ENCODE measurements at regions not wholly inside any gene's neighbourhood (a gene's known extent, or its start where the extent isn't known, plus 50 kb on each side); places are given as distances from the start of the nearest gene placed in this dataset.

GRCh38 chr5:82702046-82702445 is 375.1 kb downstream of the TMEM167A start:
- no peak for DNase-seq (ENCODE audit: low spot score)

GRCh38 chr5:82699737-82700136 is 377.5 kb downstream of the TMEM167A start:
- no peak for DNase-seq (ENCODE audit: low spot score)

DNA sequence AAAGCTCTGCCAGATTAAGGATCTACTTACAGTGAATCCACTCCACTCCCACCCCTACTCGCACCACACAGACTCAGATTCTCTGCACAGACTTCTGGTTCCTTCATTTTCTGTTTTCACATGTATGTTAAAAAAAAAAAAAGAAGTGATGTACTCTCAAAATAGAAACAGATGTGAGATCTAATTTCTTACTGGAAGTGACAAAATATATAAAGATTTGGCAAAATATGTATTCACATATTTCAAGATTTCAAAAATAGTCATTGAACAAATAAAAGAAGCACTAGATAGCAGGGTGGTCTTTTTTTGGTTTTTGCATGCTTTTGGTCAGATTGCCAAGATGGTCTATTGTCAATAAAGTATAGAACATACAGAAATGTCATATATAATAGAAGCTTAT is 379.2 kb downstream of the TMEM167A start:
- DNase-seq (ENCODE audit: low spot score), result no peak

GRCh38 chr5:82694711-82695285 is 382.4 kb downstream of the TMEM167A start:
- no peak for DNase-seq (ENCODE audit: low spot score)

DNA sequence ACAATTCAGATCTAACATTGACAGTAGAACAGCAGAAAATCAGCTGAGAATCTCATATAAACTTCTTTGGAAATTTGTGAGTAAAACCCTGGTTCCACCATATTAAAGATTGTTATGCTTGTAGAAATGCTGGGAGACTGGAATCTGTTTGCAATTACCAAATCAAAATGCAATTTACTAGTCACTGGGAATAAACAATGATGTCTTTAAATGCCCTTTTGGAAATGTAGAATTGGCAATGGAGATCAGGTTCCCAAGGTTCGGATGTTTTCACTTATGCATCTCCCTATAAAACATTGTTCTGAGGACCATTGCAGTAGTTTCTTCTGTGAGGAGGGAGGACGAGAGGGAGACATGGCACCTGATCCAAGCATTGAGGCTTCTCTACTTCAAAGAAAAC is 384.4 kb downstream of the TMEM167A start:
- no peak for DNase-seq (ENCODE audit: low spot score)

- no peak for DNase-seq (ENCODE audit: low spot score)
These were observed 392.5 kb downstream of the TMEM167A start for GRCh38 chr5:82684659-82685058.

DNA sequence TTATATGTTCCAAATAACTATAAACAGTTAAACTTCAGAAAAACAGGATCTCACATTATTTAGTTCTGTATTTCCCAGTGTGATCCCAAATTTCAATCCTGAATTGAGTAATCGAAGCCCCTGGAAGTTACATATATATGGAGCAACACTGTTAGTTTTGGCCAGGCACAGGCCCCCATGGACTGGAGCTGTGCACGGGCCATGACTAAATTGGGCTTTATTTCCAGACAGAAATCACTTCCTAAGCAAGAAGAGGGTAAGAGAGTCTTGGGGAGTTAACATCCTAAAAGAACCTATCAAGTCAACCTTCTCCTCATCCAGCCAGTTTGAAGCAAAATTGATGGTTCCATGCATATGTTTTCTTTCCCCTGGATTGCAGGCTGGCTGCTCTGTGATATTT is 393.0 kb downstream of the TMEM167A start:
- no peak for DNase-seq (ENCODE audit: low spot score)

- no peak for DNase-seq (ENCODE audit: low spot score)
These were observed 397.5 kb downstream of the TMEM167A start for GRCh38 chr5:82679660-82680059.

DNA sequence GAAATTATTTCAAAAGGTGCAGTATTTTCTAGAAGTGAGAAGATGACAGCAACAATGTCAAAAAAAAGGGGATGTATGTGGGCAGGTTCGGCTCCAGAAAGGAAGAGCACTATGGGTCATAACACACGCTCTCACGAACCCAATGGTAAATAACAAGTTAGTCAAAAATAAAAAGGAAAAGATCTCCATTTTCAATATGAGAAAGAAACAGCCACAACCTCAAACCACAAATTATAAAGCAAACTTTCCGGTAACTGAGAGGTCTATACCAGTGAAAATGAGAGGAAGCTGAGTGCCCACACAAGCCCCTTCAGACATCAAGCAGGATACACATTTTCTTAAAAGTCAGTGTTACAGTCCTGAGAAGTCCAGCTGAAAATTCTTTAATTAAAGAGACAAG is 398.5 kb upstream of the RPS23 start:
- no peak for DNase-seq (ENCODE audit: low spot score)

GRCh38 chr5:82674671-82675070 is 396.5 kb upstream of the RPS23 start:
- no peak for DNase-seq (ENCODE audit: low spot score)

- no peak for DNase-seq (ENCODE audit: low spot score)
These were observed 395.1 kb upstream of the RPS23 start for GRCh38 chr5:82673057-82673809.

- DNase-seq (ENCODE audit: low spot score), result no peak
These were observed 392.5 kb upstream of the RPS23 start for GRCh38 chr5:82670692-82671091.

GRCh38 chr5:82669720-82670119 is 391.6 kb upstream of the RPS23 start:
- DNase-seq (ENCODE audit: low spot score), result no peak

DNA sequence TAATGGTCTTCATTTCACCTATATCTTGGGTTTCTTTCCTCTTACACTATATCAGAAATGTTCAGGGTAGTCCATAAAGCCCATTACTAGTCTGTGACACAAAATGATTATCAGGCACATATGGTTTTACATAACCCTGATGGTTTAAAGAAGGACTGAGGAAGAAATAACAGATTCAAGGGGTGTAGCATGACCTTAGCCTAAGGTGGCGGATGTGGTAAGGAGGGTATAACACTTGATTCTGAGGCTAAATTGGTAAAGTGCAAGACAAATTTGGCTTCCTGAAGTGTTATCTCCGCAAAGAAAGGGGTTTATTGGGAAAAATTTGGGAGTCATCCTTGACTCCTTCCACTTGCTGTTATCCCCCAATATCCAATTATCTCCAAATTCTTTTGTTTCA is 388.2 kb upstream of the RPS23 start:
- no peak for DNase-seq (ENCODE audit: low spot score)

GRCh38 chr5:82664732-82665131 is 386.6 kb upstream of the RPS23 start:
- no peak for DNase-seq (ENCODE audit: low spot score)

GRCh38 chr5:82663225-82663624 is 385.1 kb upstream of the RPS23 start:
- no peak for DNase-seq (ENCODE audit: low spot score)

DNA sequence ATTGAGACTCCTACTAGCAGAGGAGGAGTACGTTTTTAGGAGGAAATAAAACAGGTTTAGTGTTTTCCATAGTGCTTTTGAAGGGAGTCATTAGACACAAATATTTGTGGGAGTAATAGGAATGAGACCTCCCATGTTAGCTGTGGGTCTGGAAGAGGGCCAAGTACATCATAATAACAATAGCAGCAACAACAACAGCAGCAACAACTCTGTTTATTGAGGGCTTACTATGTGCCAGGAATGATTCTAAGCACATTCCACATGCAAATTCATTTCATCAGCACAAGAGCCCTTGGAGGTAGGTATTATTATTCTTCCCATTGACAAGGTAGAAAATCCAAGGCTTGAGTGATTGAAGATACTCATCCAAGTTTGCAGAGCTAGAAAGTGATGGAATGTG is 384.2 kb upstream of the RPS23 start:
- DNase-seq (ENCODE audit: low spot score), result no peak

- no peak for DNase-seq (ENCODE audit: low spot score)
These were observed 383.8 kb upstream of the RPS23 start for GRCh38 chr5:82661933-82662332.

DNA sequence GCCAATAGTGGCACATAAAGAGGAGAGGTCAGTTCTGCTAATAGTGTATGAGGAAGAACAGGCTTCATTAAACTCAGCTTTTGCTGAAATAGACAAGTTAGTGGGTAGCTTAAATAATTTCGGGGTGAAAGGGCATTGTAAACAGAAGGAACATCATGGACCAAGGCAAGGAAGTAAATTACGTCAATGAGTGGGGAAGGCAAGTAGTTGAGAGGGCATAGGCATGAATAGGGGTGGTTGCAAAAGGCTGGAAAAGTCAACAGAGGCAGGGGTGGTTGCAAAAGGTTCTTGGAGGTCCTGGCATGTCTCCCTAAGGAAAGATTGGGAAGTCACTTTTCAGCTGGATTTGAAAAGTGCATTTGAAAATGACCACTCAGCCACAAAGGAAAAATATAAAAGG is 383.3 kb upstream of the RPS23 start:
- no peak for DNase-seq (ENCODE audit: low spot score)

- no peak for DNase-seq (ENCODE audit: low spot score)
These were observed 381.0 kb upstream of the RPS23 start for GRCh38 chr5:82659115-82659514.

DNA sequence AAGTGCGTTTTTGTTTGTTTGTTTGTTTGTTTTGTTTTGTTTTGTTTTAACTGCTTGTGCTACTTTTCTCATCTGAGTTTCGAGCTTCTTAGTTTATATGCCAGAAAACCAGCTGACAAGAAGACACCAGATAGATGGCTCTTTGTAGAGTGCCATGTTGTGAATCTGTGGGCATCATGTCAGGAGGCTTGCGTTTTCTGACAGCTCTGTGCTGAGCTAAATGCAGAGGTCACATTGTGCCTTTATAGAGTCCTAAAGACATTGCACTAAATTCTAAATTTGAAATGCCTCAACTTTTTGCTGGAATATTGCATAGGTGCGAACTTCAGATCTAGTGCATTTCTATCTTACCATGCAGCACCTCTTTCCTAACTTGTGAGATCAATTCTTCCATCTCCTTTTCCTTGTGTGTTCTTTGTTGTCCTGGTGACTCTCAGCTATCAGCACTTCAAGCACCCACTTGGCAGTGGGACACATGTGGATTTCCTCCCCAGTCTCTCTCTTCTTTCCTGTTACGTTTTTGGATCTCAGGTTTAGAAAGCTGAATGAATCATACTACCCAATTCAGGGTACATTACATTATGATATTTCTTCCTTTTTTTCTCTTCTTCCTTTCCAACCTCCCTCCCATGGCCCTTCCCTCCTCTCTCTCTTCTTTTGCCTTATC is 379.0 kb upstream of the RPS23 start:
- DNase-seq (ENCODE audit: low spot score), result no peak

GRCh38 chr5:82656341-82656761 is 378.2 kb upstream of the RPS23 start:
- no peak for DNase-seq (ENCODE audit: low spot score)

DNA sequence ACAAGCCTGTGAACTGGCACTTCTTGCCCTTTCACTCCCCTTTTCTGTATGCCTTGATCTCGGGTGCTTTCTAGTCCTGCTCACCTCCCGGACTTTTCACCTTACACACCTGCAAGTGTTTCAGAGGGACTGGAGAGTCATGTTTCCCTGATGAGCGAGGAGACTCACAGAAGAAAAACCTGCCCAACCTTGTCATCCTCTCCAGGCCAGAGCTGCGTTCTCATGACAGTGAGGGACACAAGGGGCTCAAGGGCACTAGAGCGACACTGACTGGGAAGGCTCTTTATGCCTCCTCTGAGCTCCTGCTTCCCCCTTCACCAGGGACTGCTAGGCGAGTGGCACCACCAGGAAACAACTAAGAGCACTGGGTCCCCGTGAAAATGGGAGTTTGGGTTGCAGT is 376.9 kb upstream of the RPS23 start:
- DNase-seq (ENCODE audit: low spot score), result no peak

All from mucosa of gallbladder (tissue), 1 donor.